IMR-90 (cell line): ENCODE measurements at regions not wholly inside any gene's neighbourhood (a gene's known extent, or its start where the extent isn't known, plus 50 kb on each side); places are given as distances from the start of the nearest gene placed in this dataset.

ENCODE experiments used
- ATAC-seq: fragments of 200-7000 bp; cut with Tn5 transposase; 2 replicates; pipeline ENCODE4 v1.9.1; 2020; ENCODE audit warnings: low read depth, mild to moderate bottlenecking, moderate library complexity
- BruUV-seq: library from RNA; stranded (reverse); fragments of 400-500 nt; replicated peaks from 2 replicates; lab custom pipeline; 2021; lab: Mats Ljungman, UMichigan
- CTCF ChIA-PET: fragments of 300-600 bp; formaldehyde crosslinking; extraction: SDS; loops from one replicate; lab custom pipeline; 2021; ENCODE audit warnings: antibody characterized with exemption; lab: Yijun Ruan, JAX
- POLR2A ChIA-PET: fragments of 300-600 bp; sonication (Branson Sonifier 250); formaldehyde crosslinking; loops from one replicate; lab custom pipeline; 2022; ENCODE audit warnings: antibody characterized with exemption; ENCODE audit not compliant: unreplicated experiment; lab: Charles Lee
- DNase-seq: peaks from one replicate; pipeline ENCODE4 v3.0.0; 2013
- H2AFZ ChIP-seq: replicated peaks from 2 replicates; pipeline ENCODE3; 2013; ENCODE audit warnings: low read length, mild to moderate bottlenecking; ENCODE audit not compliant: poor library complexity
- H2AK5ac ChIP-seq: 2 replicates; pipeline ENCODE4 v1.6.1; 2013; ENCODE audit warnings: low read depth, low read length, inconsistent platforms
- H2AK9ac ChIP-seq: replicated peaks from 2 replicates; pipeline ENCODE3; 2013; ENCODE audit warnings: mild to moderate bottlenecking, low read depth, low read length, moderate library complexity; ENCODE audit not compliant: poor library complexity
- H2BK120ac ChIP-seq: 2 replicates; pipeline ENCODE4 v1.6.1; 2013; ENCODE audit warnings: low read depth, low read length, inconsistent platforms
- H2BK15ac ChIP-seq: 3 replicates; pipeline ENCODE4 v1.6.1; 2013; ENCODE audit warnings: low read depth, low read length, inconsistent platforms
- H2BK20ac ChIP-seq: 2 replicates; pipeline ENCODE4 v1.6.1; 2013; ENCODE audit warnings: low read depth, mild to moderate bottlenecking, inconsistent platforms, low read length, moderate library complexity
- H2BK5ac ChIP-seq: 2 replicates; pipeline ENCODE4 v1.6.1; 2013; ENCODE audit warnings: mild to moderate bottlenecking, low read depth, low read length, inconsistent platforms; ENCODE audit not compliant: poor library complexity, severe bottlenecking
- H3K14ac ChIP-seq: replicated peaks from 2 replicates; pipeline ENCODE4 v1.6.1; 2013; ENCODE audit warnings: low read depth, low read length, inconsistent platforms
- H3K18ac ChIP-seq: 2 replicates; pipeline ENCODE4 v1.6.1; 2013; ENCODE audit warnings: low read depth, low read length, control low read depth
- H3K23ac ChIP-seq: 2 replicates; pipeline ENCODE4 v1.6.1; 2013; ENCODE audit warnings: low read depth, low read length, inconsistent platforms
- H3K27ac ChIP-seq: 2 replicates; pipeline ENCODE4 v1.5.1; 2013; ENCODE audit warnings: mild to moderate bottlenecking, control low read depth, low read length; ENCODE audit not compliant: insufficient read depth
- H3K27me3 ChIP-seq: 2 replicates; pipeline ENCODE4 v1.6.1; 2013; ENCODE audit warnings: low read length; ENCODE audit not compliant: control insufficient read depth, insufficient read depth
- H3K36me3 ChIP-seq: 2 replicates; pipeline ENCODE4 v1.6.1; 2013; ENCODE audit warnings: low read length, mixed read lengths; ENCODE audit not compliant: control insufficient read depth, insufficient read depth
- H3K4ac ChIP-seq: 2 replicates; pipeline ENCODE4 v1.6.1; 2013; ENCODE audit warnings: low read depth, low read length, inconsistent platforms
- H3K4me1 ChIP-seq: 2 replicates; pipeline ENCODE4 v1.6.1; 2013; ENCODE audit warnings: low read length, mixed read lengths; ENCODE audit not compliant: control insufficient read depth, insufficient read depth
- H3K4me2 ChIP-seq: 2 replicates; pipeline ENCODE4 v1.6.1; 2013; ENCODE audit warnings: low read depth, mild to moderate bottlenecking, control low read depth, low read length, moderate library complexity
- H3K4me3 ChIP-seq: 2 replicates; pipeline ENCODE4 v1.5.1; 2013; ENCODE audit warnings: low read depth, mild to moderate bottlenecking, control low read depth, low read length, moderate library complexity; ENCODE audit not compliant: insufficient read depth
- H3K56ac ChIP-seq: 2 replicates; pipeline ENCODE4 v1.6.1; 2013; ENCODE audit warnings: low read length, inconsistent platforms; ENCODE audit not compliant: insufficient read depth; ENCODE audit errors: extremely low read depth
- H3K79me1 ChIP-seq, 2 experiments: 2 replicates each; pipeline ENCODE4 v1.6.1; 2013; ENCODE audit warnings: low read length in 2 of 2, inconsistent platforms in 1 of 2, low read depth in 1 of 2
- H3K9ac ChIP-seq: 2 replicates; pipeline ENCODE4 v1.6.1; 2013; ENCODE audit warnings: low read depth, low read length, control low read depth
- H3K9me1 ChIP-seq: 2 replicates; pipeline ENCODE4 v1.6.1; 2013; ENCODE audit warnings: low read length, inconsistent platforms; ENCODE audit not compliant: insufficient read depth
- H3K9me3 ChIP-seq: 2 replicates; pipeline ENCODE4 v1.6.1; 2013; ENCODE audit warnings: low read length; ENCODE audit not compliant: control insufficient read depth, insufficient read depth
- H4K20me1 ChIP-seq: 2 replicates; pipeline ENCODE4 v1.6.1; 2013; ENCODE audit warnings: low read length, inconsistent platforms; ENCODE audit not compliant: insufficient read depth
- H4K5ac ChIP-seq: 2 replicates; pipeline ENCODE4 v1.6.1; 2013; ENCODE audit warnings: mild to moderate bottlenecking, low read depth, low read length, control low read depth
- H4K8ac ChIP-seq, 2 experiments: 2 replicates each; pipeline ENCODE4 v1.6.1; 2013; ENCODE audit warnings: low read depth in 2 of 2, low read length in 2 of 2, control low read depth in 1 of 2, inconsistent platforms in 1 of 2
- H4K91ac ChIP-seq: 2 replicates; pipeline ENCODE4 v1.6.1; 2013; ENCODE audit warnings: low read depth, low read length, inconsistent platforms; ENCODE audit not compliant: insufficient read depth
- BHLHE40 ChIP-seq: fragments of 150-350 bp; IDR thresholded peaks from 2 replicates; pipeline ENCODE4 v1.6.1; 2016; ENCODE audit warnings: mild to moderate bottlenecking, low read depth, low read length
- CTCF ChIP-seq: conservative IDR thresholded peaks from 2 replicates; pipeline ENCODE4 v1.5.1; 2012; ENCODE audit warnings: mild to moderate bottlenecking, low read depth, low read length, improper control_type of control experiment
- ELK1 ChIP-seq: fragments of 150-350 bp; IDR thresholded peaks from 2 replicates; pipeline ENCODE4 v1.6.1; 2016; ENCODE audit warnings: low read depth, mild to moderate bottlenecking, low read length, moderate library complexity, borderline replicate concordance
- FOS ChIP-seq: fragments of 150-350 bp; IDR thresholded peaks from 2 replicates; pipeline ENCODE4 v1.6.1; 2016; ENCODE audit warnings: low read depth, low read length
- MXI1 ChIP-seq: IDR thresholded peaks from 2 replicates; pipeline ENCODE4 v1.6.1; 2012; ENCODE audit warnings: low read depth, mild to moderate bottlenecking, low read length, moderate library complexity, borderline replicate concordance
- NFE2L2 ChIP-seq: fragments of 150-350 bp; IDR thresholded peaks from 2 replicates; pipeline ENCODE4 v1.6.1; 2016; ENCODE audit warnings: low read depth, mild to moderate bottlenecking, low read length
- POLR2A ChIP-seq: IDR thresholded peaks from 2 replicates; pipeline ENCODE4 v1.6.1; 2012; ENCODE audit warnings: mild to moderate bottlenecking, low read depth, low read length
- RAD21 ChIP-seq: IDR thresholded peaks from 2 replicates; pipeline ENCODE4 v1.6.1; 2012; ENCODE audit warnings: low read length, improper control_type of control experiment
- RFX5 ChIP-seq: IDR thresholded peaks from 2 replicates; pipeline ENCODE4 v1.8.0; 2012; ENCODE audit warnings: low read depth, mild to moderate bottlenecking, low read length, moderate library complexity
- SMC3 ChIP-seq: fragments of 150-350 bp; IDR thresholded peaks from 2 replicates; pipeline ENCODE4 v1.6.1; 2016; ENCODE audit warnings: low read depth, mild to moderate bottlenecking, antibody characterized with exemption, low read length, moderate library complexity
- USF2 ChIP-seq: fragments of 150-350 bp; IDR thresholded peaks from 2 replicates; pipeline ENCODE4 v1.6.1; 2017; ENCODE audit warnings: mild to moderate bottlenecking, antibody characterized with exemption, low read length, low read depth
- WGBS, 2 experiments: methylation state at CpG; one replicate each; pipeline versions ENCODE4 v1.1.5 to v1.1.7; 2013; ENCODE audit warnings: missing lambda C conversion rate in 2 of 2; ENCODE audit not compliant: insufficient read length in 1 of 2; ENCODE audit errors: extremely low coverage in 2 of 2; 5-methylcytosine and 5-hydroxymethylcytosine counted together
- dilution Hi-C: fragments of 300-500 bp; cut with HindIII; formaldehyde crosslinking; loops from one replicate; pipeline ENCODE4 v1.14.3; 2018; ENCODE audit warnings: low sequenced_read_pairs; ENCODE audit not compliant: unreplicated experiment
- in situ Hi-C: fragments of 300-500 bp; cut with MboI; formaldehyde crosslinking; loops from 3 replicates; pipeline ENCODE4 v1.14.3; 2019; ENCODE audit warnings: low sequenced_read_pairs, inconsistent platforms, mixed read lengths
- intact Hi-C: fragments of 100-400 bp; cut with micrococcal nuclease; formaldehyde crosslinking; loops from 2 replicates; pipeline ENCODE4 v1.10.0; 2022

DNA sequence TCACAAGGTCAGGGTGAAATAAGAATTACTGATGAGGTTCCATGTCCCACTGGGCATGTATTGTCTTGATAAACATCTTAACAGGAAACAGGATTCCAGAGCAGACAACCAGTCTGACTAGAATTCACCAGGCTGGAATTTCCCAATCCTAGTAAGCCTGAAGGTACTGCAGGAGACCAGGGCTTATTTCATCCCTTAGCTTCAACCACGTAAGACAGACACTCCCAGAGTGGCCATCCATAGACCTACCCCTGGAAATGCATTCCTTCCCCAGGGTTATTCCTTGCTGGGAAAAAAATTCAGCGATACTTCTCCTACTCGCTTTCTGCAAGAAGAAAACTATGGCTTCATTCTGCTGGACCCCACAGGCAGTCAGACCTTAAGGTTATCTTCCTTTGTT, 785.4 kb downstream of the NR2F1-AS1 start:
- no peak overlapping the region for H2AK5ac ChIP-seq
- no peak overlapping the region for H4K8ac ChIP-seq
- H3K4me3 ChIP-seq, result no peak overlapping the region
- no CpG with 5 or more reads among the region's 3 CpGs for WGBS, 2 experiments
- dilution Hi-C loops (no loop called here), in situ Hi-C loops (no loop called here), intact Hi-C loops (no loop called here)
- ATAC-seq, result no peak
- TF ChIP-seq CTCF (no peak), FOS (no peak), BHLHE40 (no peak), USF2 (no peak), SMC3 (no peak), RAD21 (no peak), NFE2L2 (no peak), ELK1 (no peak), MXI1 (no peak), RFX5 (no peak), POLR2A (no peak)
- no peak overlapping the region for H3K4me2 ChIP-seq
- no peaks in the 10 kb centered on the region for H3K79me1 ChIP-seq
- BruUV-seq, result no TSS peak
- no peak overlapping the region for H3K4ac ChIP-seq
- no peaks in the 10 kb centered on the region for H3K27me3 ChIP-seq
- H3K14ac ChIP-seq, result no peak overlapping the region
- no peak overlapping the region for H4K5ac ChIP-seq
- no peak overlapping the region for H2AK9ac ChIP-seq
- CTCF ChIA-PET, result no interaction called here
- no peaks in the 10 kb centered on the region for H3K4me1 ChIP-seq
- peaks cover 4% of the 10 kb centered on the region; the same call in 1 of the 2 replicates for H3K9me3 ChIP-seq
- H2AFZ ChIP-seq, result no peak overlapping the region
- no peak overlapping the region for H3K27ac ChIP-seq
- POLR2A ChIA-PET, result no interaction called here
- H2BK120ac ChIP-seq, result no peak overlapping the region
- H4K91ac ChIP-seq, result no peak overlapping the region
- H2BK15ac ChIP-seq, result no peak overlapping the region
- H3K9ac ChIP-seq, result no peak overlapping the region
- H3K9me1 ChIP-seq, result no peaks in the 10 kb centered on the region
- no peaks in the 10 kb centered on the region for H4K20me1 ChIP-seq
- no peak for DNase-seq
- H3K23ac ChIP-seq, result no peak overlapping the region
- no peak overlapping the region for H2BK5ac ChIP-seq
- no peak overlapping the region for H2BK20ac ChIP-seq
- no peak overlapping the region for H3K18ac ChIP-seq
- H3K36me3 ChIP-seq, result no peaks in the 10 kb centered on the region
- H3K56ac ChIP-seq, result no peak overlapping the region
